Thymus (tissue), 11 donors: ENCODE measurements at regions not wholly inside any gene's neighbourhood (a gene's known extent, or its start where the extent isn't known, plus 50 kb on each side); places are given as distances from the start of the nearest gene placed in this dataset.

Experiments used
- DNase-seq, 9 donors: peaks; one replicate each; pipeline ENCODE4 v3.0.0-alpha.2; 2013; ENCODE audit warnings: low spot score in 9 of 9, low read depth in 6 of 9, missing footprints in 1 of 9
- H3K27ac ChIP-seq, 2 donors: one replicate each; pipeline ENCODE4 v1.5.1; 2013; ENCODE audit warnings: control low read depth in 1 of 2, low read depth in 1 of 2, low read length in 1 of 2, mild to moderate bottlenecking in 1 of 2, moderate library complexity in 1 of 2
- H3K27me3 ChIP-seq, 2 donors: one replicate each; pipeline ENCODE4 v1.5.1; 2013; ENCODE audit warnings: low read length in 1 of 2; ENCODE audit not compliant: control insufficient read depth in 2 of 2, insufficient read depth in 1 of 2
- H3K36me3 ChIP-seq, 2 donors: one replicate each; pipeline ENCODE4 v1.5.1; 2013; ENCODE audit warnings: low read length in 1 of 2, mild to moderate bottlenecking in 1 of 2, moderate library complexity in 1 of 2; ENCODE audit not compliant: control insufficient read depth in 2 of 2, insufficient read depth in 2 of 2
- H3K4me1 ChIP-seq, 2 donors: one replicate each; pipeline ENCODE4 v1.5.1; 2013; ENCODE audit warnings: low read length in 2 of 2; ENCODE audit not compliant: control insufficient read depth in 2 of 2, insufficient read depth in 2 of 2
- H3K4me3 ChIP-seq, 2 donors: one replicate each; pipeline ENCODE4 v1.5.1; 2013; ENCODE audit warnings: low read length in 2 of 2, control low read depth in 1 of 2, mild to moderate bottlenecking in 1 of 2
- H3K9me3 ChIP-seq, 2 donors: one replicate each; pipeline ENCODE4 v1.5.1; 2013; ENCODE audit warnings: low read length in 1 of 2, mild to moderate bottlenecking in 1 of 2; ENCODE audit not compliant: control insufficient read depth in 2 of 2, insufficient read depth in 1 of 2
- WGBS: extraction: QIAGEN DNeasy Blood & Tissue Kit; methylation state at CpG from one replicate; pipeline ENCODE4 v1.1.7; 2013; 5-methylcytosine and 5-hydroxymethylcytosine counted together
- donor health status: healthy.

DNA sequence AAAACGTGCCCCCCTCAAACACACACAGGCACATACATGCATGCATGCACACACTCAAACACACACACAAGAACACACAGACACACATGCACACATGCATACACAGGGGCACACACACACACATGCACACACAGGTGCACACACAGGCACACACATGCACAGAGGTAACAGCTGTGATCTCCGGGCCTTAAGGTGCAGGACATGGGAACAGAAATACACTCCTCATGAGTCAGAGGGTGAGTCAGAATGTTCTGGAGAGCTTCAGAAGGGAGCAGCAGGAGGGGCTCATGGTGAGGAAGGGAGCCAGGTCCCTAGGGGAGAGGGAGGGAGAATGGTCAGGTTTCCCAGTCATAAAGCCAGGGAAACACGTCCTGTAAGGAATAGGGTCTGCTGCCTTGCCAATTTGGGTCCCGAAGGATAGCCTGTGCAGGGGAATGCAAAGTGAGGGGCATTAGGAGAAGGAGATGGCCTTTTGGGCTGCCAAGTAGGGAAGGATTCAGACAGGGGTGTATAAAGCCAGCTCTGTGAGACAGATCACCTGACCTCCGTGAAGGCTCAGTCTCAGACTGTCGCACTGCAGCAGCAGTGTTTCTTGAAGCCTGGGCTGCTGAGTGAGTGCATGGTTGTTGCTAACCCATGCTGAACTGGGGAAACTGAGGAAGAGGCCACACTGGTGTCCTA is 123.9 kb downstream of the MAFB start:
- Histone ChIP-seq H3K27me3 (no peaks in the 10 kb centered on the region), H3K9me3 (no peaks in the 10 kb centered on the region), H3K36me3 (no peaks in the 10 kb centered on the region), H3K27ac (no peak overlapping the region), H3K4me3 (no peak overlapping the region), H3K4me1 (no peaks in the 10 kb centered on the region)
- 93% methylated on average over 6 of the region's 6 CpGs for WGBS
- DNase-seq = no peak

- Histone ChIP-seq H3K27ac (no peak overlapping the region), H3K4me3 (no peak overlapping the region), H3K27me3 (no peaks in the 10 kb centered on the region), H3K9me3 (no peaks in the 10 kb centered on the region), H3K4me1 (no peaks in the 10 kb centered on the region), H3K36me3 (no peaks in the 10 kb centered on the region)
- DNase-seq = no peak
- WGBS = 89% methylated on average over 8 of the region's 8 CpGs
Measured at GRCh38 chr20:40563296-40563950, 125.6 kb downstream of the MAFB start.

- Histone ChIP-seq H3K36me3 (no peaks in the 10 kb centered on the region), H3K27me3 (no peaks in the 10 kb centered on the region), H3K4me1 (no peaks in the 10 kb centered on the region), H3K9me3 (no peaks in the 10 kb centered on the region), H3K27ac (no peak overlapping the region), H3K4me3 (no peak overlapping the region)
- DNase-seq = no peak
- WGBS = 68% methylated on average over 2 of the region's 2 CpGs
Measured at GRCh38 chr20:40562031-40562430, 127.0 kb downstream of the MAFB start.

GRCh38 chr20:40561187-40561586 is 127.8 kb downstream of the MAFB start:
- 96% methylated on average over 3 of the region's 3 CpGs for WGBS
- Histone ChIP-seq H3K36me3 (no peaks in the 10 kb centered on the region), H3K9me3 (no peaks in the 10 kb centered on the region), H3K4me3 (no peak overlapping the region), H3K27ac (no peak overlapping the region), H3K27me3 (no peaks in the 10 kb centered on the region), H3K4me1 (no peaks in the 10 kb centered on the region)
- DNase-seq = no peak

DNA sequence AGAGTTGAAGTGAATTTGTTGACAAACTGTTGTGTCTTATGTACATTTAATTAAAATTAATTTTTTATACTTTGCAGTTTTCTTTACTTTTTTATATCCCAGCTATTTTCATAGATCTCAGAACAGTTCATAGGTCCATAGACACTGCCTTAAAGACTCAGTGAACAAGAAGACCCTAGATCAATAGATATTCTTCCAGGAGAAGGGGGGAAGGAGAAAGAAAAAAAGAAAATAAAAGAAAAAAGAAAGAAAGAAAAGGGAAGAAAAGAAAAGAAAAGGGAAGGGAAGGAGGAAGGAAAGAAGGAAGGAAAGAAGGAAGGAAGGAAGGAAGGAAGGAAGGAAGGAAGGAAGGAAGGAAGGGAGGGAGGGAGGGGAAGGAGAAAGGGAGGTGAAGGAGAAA is 130.8 kb downstream of the MAFB start:
- no peak overlapping the region for H3K27ac ChIP-seq
- no peak overlapping the region for H3K4me3 ChIP-seq
- H3K4me1 ChIP-seq = no peaks in the 10 kb centered on the region
- H3K36me3 ChIP-seq = no peaks in the 10 kb centered on the region
- H3K27me3 ChIP-seq = no peaks in the 10 kb centered on the region
- DNase-seq = no peak
- no peaks in the 10 kb centered on the region for H3K9me3 ChIP-seq

DNA sequence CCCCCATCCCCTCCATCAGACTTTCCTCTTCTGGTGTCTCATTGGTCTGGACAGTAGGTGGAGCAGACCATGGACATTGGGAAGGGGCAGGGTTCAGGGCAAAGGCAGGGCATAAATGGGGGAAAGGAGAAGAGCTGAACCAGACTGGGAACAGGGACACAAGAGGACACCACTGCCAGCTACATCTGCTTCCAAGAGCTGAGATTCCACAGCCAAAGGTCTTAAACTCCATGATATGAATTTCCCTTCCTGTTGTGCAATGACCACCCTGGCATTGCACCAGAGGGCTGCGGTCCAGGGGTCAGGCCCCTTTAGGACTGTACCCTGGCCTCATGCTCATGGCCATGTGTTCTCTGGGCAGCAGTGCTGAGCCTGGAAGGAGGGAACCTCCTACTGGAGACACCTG is 137.9 kb downstream of the MAFB start:
- no peaks in the 10 kb centered on the region for H3K9me3 ChIP-seq
- 98% methylated on average over 1 of the region's 1 CpG for WGBS
- no peaks in the 10 kb centered on the region for H3K27me3 ChIP-seq
- no peak overlapping the region for H3K27ac ChIP-seq
- no peak overlapping the region for H3K4me3 ChIP-seq
- no peaks in the 10 kb centered on the region for H3K4me1 ChIP-seq
- H3K36me3 ChIP-seq = no peaks in the 10 kb centered on the region
- no peak for DNase-seq

- DNase-seq = no peak
Measured at GRCh38 chr20:40547483-40548091, 141.4 kb downstream of the MAFB start.

GRCh38 chr20:40545478-40545877 is 143.6 kb downstream of the MAFB start:
- WGBS = 97% methylated on average over 2 of the region's 2 CpGs
- H3K27ac ChIP-seq = no peak overlapping the region
- no peaks in the 10 kb centered on the region for H3K27me3 ChIP-seq
- no peak for DNase-seq
- no peaks in the 10 kb centered on the region for H3K36me3 ChIP-seq
- no peak overlapping the region for H3K4me3 ChIP-seq
- H3K4me1 ChIP-seq = no peaks in the 10 kb centered on the region
- H3K9me3 ChIP-seq = no peaks in the 10 kb centered on the region

More at GRCh38 chr20:40547483-40548091, 141.4 kb downstream of the MAFB start:
- no peak overlapping the region for H3K4me3 ChIP-seq
- H3K27me3 ChIP-seq = no peaks in the 10 kb centered on the region
- no peaks in the 10 kb centered on the region for H3K36me3 ChIP-seq
- no peaks in the 10 kb centered on the region for H3K4me1 ChIP-seq
- H3K27ac ChIP-seq = no peak overlapping the region
- H3K9me3 ChIP-seq = no peaks in the 10 kb centered on the region
- WGBS = 52% methylated on average over 2 of the region's 2 CpGs

GRCh38 chr20:40542065-40542464 is 147.0 kb downstream of the MAFB start:
- Histone ChIP-seq H3K4me3 (no peak overlapping the region), H3K27me3 (no peaks in the 10 kb centered on the region), H3K36me3 (no peaks in the 10 kb centered on the region), H3K4me1 (no peaks in the 10 kb centered on the region), H3K27ac (no peak overlapping the region), H3K9me3 (no peaks in the 10 kb centered on the region)
- no peak for DNase-seq
- WGBS = 89% methylated on average over 2 of the region's 2 CpGs
